Neural progenitor cell (in vitro differentiated cells): ENCODE measurements at regions not wholly inside any gene's neighbourhood (a gene's known extent, or its start where the extent isn't known, plus 50 kb on each side); places are given as distances from the start of the nearest gene placed in this dataset.

ENCODE experiments used
- DNase-seq: peaks from one replicate; pipeline ENCODE4 v3.0.0-alpha.2; 2016; ENCODE audit warnings: low spot score
- H2AFZ ChIP-seq: fragments of 200-600 bp; sonication (generic); replicated peaks from 2 replicates; pipeline ENCODE4 v1.6.1; 2016; ENCODE audit warnings: antibody characterized with exemption
- H3F3A ChIP-seq: fragments of 200-600 bp; sonication (generic); 2 replicates; pipeline ENCODE4 v1.6.1; 2016; ENCODE audit warnings: antibody characterized with exemption, low read depth
- H3K27ac ChIP-seq: fragments of 200-600 bp; sonication (generic); 2 replicates; pipeline ENCODE4 v1.5.1; 2016; ENCODE audit warnings: mild to moderate bottlenecking
- H3K27me3 ChIP-seq: fragments of 200-600 bp; sonication (generic); 2 replicates; pipeline ENCODE4 v1.6.1; 2016; ENCODE audit warnings: mild to moderate bottlenecking, moderate library complexity
- H3K36me3 ChIP-seq: fragments of 200-600 bp; sonication (generic); 2 replicates; pipeline ENCODE4 v1.5.1; 2016
- H3K4me1 ChIP-seq: fragments of 200-600 bp; sonication (generic); 2 replicates; pipeline ENCODE4 v1.6.1; 2016; ENCODE audit warnings: mixed run types
- H3K4me2 ChIP-seq: fragments of 200-600 bp; sonication (generic); 2 replicates; pipeline ENCODE4 v1.6.1; 2016
- H3K4me3 ChIP-seq: fragments of 200-600 bp; sonication (generic); 2 replicates; pipeline ENCODE4 v1.5.1; 2016
- H3K79me2 ChIP-seq: fragments of 200-600 bp; sonication (generic); 2 replicates; pipeline ENCODE4 v1.6.1; 2016; ENCODE audit warnings: low read depth
- H3K9ac ChIP-seq: fragments of 200-600 bp; sonication (generic); 2 replicates; pipeline ENCODE4 v1.6.1; 2016
- H3K9me3 ChIP-seq: fragments of 200-600 bp; sonication (generic); 2 replicates; pipeline ENCODE4 v1.5.1; 2016; ENCODE audit warnings: low read depth
- H4K20me1 ChIP-seq: fragments of 200-600 bp; sonication (generic); 2 replicates; pipeline ENCODE4 v1.6.1; 2016; ENCODE audit warnings: low read depth
- H3K27ac Mint-ChIP-seq: 3 replicates; pipeline ENCODE4 v1.8.0; 2021; ENCODE audit warnings: mixed read lengths
- H3K27me3 Mint-ChIP-seq: 2 replicates; pipeline ENCODE4 v1.8.0; 2022; ENCODE audit warnings: low read depth, mild to moderate bottlenecking, inconsistent platforms, moderate library complexity, mixed read lengths; ENCODE audit not compliant: insufficient read depth
- H3K36me3 Mint-ChIP-seq: 3 replicates; pipeline ENCODE4 v1.8.0; 2021; ENCODE audit warnings: mixed read lengths
- H3K4me1 Mint-ChIP-seq: 3 replicates; pipeline ENCODE4 v1.8.0; 2021; ENCODE audit warnings: mixed read lengths
- H3K4me3 Mint-ChIP-seq: 3 replicates; pipeline ENCODE4 v1.8.0; 2021; ENCODE audit warnings: mild to moderate bottlenecking, moderate library complexity, mixed read lengths
- H3K9me3 Mint-ChIP-seq: 3 replicates; pipeline ENCODE4 v1.8.0; 2020; ENCODE audit warnings: mixed read lengths
- CTCF ChIP-seq: fragments of 200-600 bp; sonication (generic); IDR thresholded peaks from 2 replicates; pipeline ENCODE4 v1.5.1; 2017; ENCODE audit warnings: antibody characterized with exemption, mild to moderate bottlenecking
- EZH2 ChIP-seq: fragments of 200-600 bp; sonication (generic); IDR thresholded peaks from 2 replicates; pipeline ENCODE4 v1.6.1; 2017; ENCODE audit warnings: antibody characterized with exemption, mild to moderate bottlenecking, moderate library complexity
- EZH2phosphoT487 ChIP-seq: fragments of 200-600 bp; sonication (generic); IDR thresholded peaks from 2 replicates; pipeline ENCODE4 v1.6.1; 2017; ENCODE audit warnings: antibody characterized with exemption

- Histone ChIP-seq H2AFZ (no peak overlapping the region), H3F3A (no peaks in the 10 kb centered on the region), H3K36me3 (no peaks in the 10 kb centered on the region), H3K27ac (no peak overlapping the region), H3K9me3 (no peaks in the 10 kb centered on the region), H4K20me1 (no peaks in the 10 kb centered on the region), H3K4me1 (no peaks in the 10 kb centered on the region), H3K27me3 (no peaks in the 10 kb centered on the region), H3K9ac (no peak overlapping the region), H3K4me2 (no peak overlapping the region), H3K4me3 (no peak overlapping the region), H3K79me2 (no peaks in the 10 kb centered on the region)
- Mint-ChIP-seq H3K27me3 (peaks cover 2% of the 10 kb centered on the region), H3K4me3 (no peak overlapping the region), H3K4me1 (no peaks in the 10 kb centered on the region), H3K9me3 (no peaks in the 10 kb centered on the region), H3K36me3 (no peaks in the 10 kb centered on the region), H3K27ac (no peak overlapping the region)
- DNase-seq, result no peak
- TF ChIP-seq EZH2phosphoT487 (no peak), EZH2 (no peak), CTCF (no peak)
Observed at GRCh38 chr2:153567367-153567766, 88.8 kb upstream of the RPRM start.

- DNase-seq, result no peak
- no peak overlapping the region for H3K4me3 Mint-ChIP-seq
- H3K9me3 ChIP-seq, result no peaks in the 10 kb centered on the region
- no peak overlapping the region for H3K9ac ChIP-seq
- no peak overlapping the region for H3K4me2 ChIP-seq
- H3K27me3 ChIP-seq, result no peaks in the 10 kb centered on the region
- peaks cover 2% of the 10 kb centered on the region for H3K27me3 Mint-ChIP-seq
- no peak overlapping the region for H3K4me3 ChIP-seq
- no peak overlapping the region for H2AFZ ChIP-seq
- H3K36me3 ChIP-seq, result no peaks in the 10 kb centered on the region
- no peaks in the 10 kb centered on the region for H3K79me2 ChIP-seq
- no peak overlapping the region for H3K27ac Mint-ChIP-seq
- TF ChIP-seq CTCF (no peak), EZH2 (no peak), EZH2phosphoT487 (no peak)
- H3K4me1 ChIP-seq, result no peaks in the 10 kb centered on the region
- H3K27ac ChIP-seq, result no peak overlapping the region
- H4K20me1 ChIP-seq, result no peaks in the 10 kb centered on the region
- H3K36me3 Mint-ChIP-seq, result no peaks in the 10 kb centered on the region
- no peaks in the 10 kb centered on the region for H3F3A ChIP-seq
- H3K4me1 Mint-ChIP-seq, result no peaks in the 10 kb centered on the region
- H3K9me3 Mint-ChIP-seq, result no peaks in the 10 kb centered on the region
Observed at GRCh38 chr2:153568105-153568504, 89.5 kb upstream of the RPRM start.

- Histone ChIP-seq H3K27me3 (no peaks in the 10 kb centered on the region), H4K20me1 (no peaks in the 10 kb centered on the region), H3K4me3 (no peak overlapping the region), H3K36me3 (no peaks in the 10 kb centered on the region), H3K79me2 (no peaks in the 10 kb centered on the region), H3K4me1 (no peaks in the 10 kb centered on the region), H3K27ac (no peak overlapping the region), H3F3A (no peaks in the 10 kb centered on the region), H2AFZ (no peak overlapping the region), H3K4me2 (no peak overlapping the region), H3K9me3 (no peaks in the 10 kb centered on the region), H3K9ac (no peak overlapping the region)
- Mint-ChIP-seq H3K4me1 (no peaks in the 10 kb centered on the region), H3K27me3 (no peaks in the 10 kb centered on the region), H3K9me3 (no peaks in the 10 kb centered on the region), H3K36me3 (no peaks in the 10 kb centered on the region), H3K4me3 (no peak overlapping the region), H3K27ac (no peak overlapping the region)
- no peak for DNase-seq
- TF ChIP-seq EZH2phosphoT487 (no peak), CTCF (peak; percentile 21)
Observed at GRCh38 chr2:153575171-153575853, 96.8 kb upstream of the RPRM start.
